ENCODE measurements at regions not wholly inside any gene's neighbourhood (a gene's known extent, or its start where the extent isn't known, plus 50 kb on each side); places are given as distances from the start of the nearest gene placed in this dataset.

DNA sequence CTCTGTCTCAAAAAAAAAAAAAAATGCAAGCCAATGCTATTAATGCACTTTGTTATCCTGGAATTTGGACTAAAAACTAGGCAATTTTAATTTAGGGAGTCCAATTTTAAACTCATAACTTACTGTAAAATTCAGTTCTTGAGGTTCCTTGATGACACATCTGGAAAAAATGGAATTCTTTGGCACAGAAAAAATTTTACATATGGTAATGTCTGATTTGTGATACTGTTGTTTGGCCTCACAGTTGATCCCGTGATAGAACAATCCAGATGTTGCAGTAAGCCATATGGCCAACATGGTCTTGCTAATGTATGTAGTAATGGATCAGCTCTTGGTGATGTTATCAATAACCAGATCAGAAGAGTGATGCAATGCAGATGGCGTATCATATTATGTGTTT is 1089.8 kb downstream of the FLRT2 start:
- TF ChIP-seq, protein P1, sequence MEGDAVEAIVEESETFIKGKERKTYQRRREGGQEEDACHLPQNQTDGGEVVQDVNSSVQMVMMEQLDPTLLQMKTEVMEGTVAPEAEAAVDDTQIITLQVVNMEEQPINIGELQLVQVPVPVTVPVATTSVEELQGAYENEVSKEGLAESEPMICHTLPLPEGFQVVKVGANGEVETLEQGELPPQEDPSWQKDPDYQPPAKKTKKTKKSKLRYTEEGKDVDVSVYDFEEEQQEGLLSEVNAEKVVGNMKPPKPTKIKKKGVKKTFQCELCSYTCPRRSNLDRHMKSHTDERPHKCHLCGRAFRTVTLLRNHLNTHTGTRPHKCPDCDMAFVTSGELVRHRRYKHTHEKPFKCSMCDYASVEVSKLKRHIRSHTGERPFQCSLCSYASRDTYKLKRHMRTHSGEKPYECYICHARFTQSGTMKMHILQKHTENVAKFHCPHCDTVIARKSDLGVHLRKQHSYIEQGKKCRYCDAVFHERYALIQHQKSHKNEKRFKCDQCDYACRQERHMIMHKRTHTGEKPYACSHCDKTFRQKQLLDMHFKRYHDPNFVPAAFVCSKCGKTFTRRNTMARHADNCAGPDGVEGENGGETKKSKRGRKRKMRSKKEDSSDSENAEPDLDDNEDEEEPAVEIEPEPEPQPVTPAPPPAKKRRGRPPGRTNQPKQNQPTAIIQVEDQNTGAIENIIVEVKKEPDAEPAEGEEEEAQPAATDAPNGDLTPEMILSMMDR (IDR thresholded peaks at IDR 0.05; ENCODE audit: insufficient read depth, low read depth, low read length, missing control alignments), result no peak
- H3K4me3 ChIP-seq (ENCODE audit: low read depth, low read length), result no peak overlapping the region
- DNase-seq (ENCODE audit: low read depth), result no peak

DNA sequence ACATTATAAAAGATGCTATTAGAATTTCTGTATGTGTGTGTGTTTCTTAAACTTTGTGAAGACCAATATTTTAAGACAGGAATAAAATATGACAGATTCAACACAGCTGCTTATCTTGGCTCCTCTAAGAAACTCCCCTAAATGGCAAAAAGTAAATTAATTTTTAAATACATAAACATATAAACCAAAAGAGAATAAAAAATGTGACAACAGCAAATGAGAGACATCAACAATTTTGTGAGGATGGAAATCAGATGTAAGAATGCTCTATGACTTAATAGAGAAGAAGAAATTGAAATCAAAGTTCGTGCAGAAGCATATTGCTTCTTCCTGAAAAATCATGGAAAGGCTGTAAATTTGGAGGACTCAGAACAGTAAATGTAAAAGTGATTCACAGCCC is 1083.8 kb downstream of the FLRT2 start:
- TF ChIP-seq, protein P1 (IDR thresholded peaks at IDR 0.05; ENCODE audit: insufficient read depth, low read depth, low read length, missing control alignments), result no peak
- DNase-seq (ENCODE audit: low read depth), result no peak
- no peak overlapping the region for H3K4me3 ChIP-seq (ENCODE audit: low read depth, low read length)

DNA sequence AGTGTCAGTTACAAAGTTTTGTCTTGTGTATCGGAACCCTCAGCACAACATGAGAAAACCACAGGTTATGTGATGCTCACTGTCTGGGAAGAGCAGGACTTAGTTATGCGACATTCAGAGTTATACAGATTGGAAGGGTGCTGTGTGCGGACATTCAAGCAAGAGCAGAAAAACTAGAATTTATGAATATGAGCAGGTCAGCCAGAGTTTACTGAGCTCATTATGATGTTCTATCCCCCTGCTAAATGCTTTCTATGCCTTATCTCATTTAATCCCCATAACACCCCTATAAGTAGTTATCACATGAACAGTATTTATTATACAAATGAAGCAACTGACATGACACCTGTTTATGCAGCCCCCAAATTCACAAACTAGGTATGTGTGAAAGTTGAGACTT is 1083.2 kb downstream of the FLRT2 start:
- DNase-seq (ENCODE audit: low read depth), result no peak
- H3K4me3 ChIP-seq (ENCODE audit: low read depth, low read length), result no peak overlapping the region
- TF ChIP-seq, protein P1 (IDR thresholded peaks at IDR 0.05; ENCODE audit: insufficient read depth, low read depth, low read length, missing control alignments), result no peak

DNA sequence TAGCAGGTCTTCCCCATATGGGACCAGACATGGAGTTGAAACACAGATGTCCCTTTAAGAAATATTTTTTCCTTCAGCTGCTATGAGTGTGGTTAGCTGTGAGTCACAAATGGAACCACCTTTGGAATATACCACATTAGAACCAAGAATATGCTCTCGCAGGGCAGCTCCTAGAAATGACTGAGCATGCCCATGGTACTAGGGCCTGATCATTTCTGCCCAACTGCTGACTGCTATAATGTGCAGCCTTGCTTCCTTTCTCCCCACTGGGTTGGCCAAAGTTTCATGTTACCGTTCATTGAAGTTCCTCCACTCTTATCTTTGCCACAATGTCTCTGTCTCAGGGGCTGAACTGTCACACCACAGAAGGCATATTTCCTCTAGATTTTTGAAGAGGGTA is 1074.6 kb downstream of the FLRT2 start:
- TF ChIP-seq, protein P1 (IDR thresholded peaks at IDR 0.05; ENCODE audit: insufficient read depth, low read depth, low read length, missing control alignments), result no peak
- no peak for DNase-seq (ENCODE audit: low read depth)
- H3K4me3 ChIP-seq (ENCODE audit: low read depth, low read length), result no peak overlapping the region

DNA sequence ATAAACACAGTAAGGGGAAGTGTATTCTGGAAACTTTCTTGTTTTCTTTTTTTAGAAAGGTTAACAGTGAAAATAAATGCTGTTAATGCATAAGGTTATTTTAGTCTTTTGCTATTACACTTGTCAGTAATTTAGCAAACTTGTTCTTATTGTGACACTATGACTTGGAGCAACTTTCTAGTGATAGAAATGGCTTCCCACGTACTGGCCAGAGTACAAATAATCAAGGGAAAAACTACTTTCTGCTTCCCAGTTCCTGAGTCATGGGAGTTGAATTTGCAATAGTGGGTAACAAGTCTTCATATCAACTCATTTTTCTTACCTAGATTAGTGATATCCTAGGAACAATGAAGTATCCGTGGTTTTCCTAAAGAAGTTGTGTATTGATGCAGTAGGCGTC is 1072.3 kb downstream of the FLRT2 start:
- H3K4me3 ChIP-seq (ENCODE audit: low read depth, low read length), result no peak overlapping the region
- TF ChIP-seq, protein P1 (IDR thresholded peaks at IDR 0.05; ENCODE audit: insufficient read depth, low read depth, low read length, missing control alignments), result no peak
- DNase-seq (ENCODE audit: low read depth), result no peak

DNA sequence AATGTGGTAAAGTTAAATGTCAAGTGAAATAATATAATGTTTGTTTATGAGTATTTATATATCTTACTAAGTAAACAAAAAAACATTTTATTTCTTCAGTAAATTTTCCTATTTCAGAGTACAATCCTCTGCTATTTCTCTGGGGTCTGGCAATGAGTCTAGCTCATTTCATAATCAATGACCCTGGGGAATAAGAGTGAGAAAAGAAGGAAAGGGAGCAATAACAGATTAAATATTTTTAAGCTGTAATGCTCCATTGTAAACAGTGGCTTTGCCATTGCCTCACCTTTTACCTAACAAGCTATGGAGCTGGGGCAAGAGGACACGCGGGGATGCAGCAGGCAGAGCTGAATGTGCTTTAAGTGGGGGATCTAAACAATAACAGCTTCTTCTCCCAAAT is 1071.9 kb downstream of the FLRT2 start:
- TF ChIP-seq, protein P1 (IDR thresholded peaks at IDR 0.05; ENCODE audit: insufficient read depth, low read depth, low read length, missing control alignments), result no peak
- H3K4me3 ChIP-seq (ENCODE audit: low read depth, low read length), result no peak overlapping the region
- no peak for DNase-seq (ENCODE audit: low read depth)

DNA sequence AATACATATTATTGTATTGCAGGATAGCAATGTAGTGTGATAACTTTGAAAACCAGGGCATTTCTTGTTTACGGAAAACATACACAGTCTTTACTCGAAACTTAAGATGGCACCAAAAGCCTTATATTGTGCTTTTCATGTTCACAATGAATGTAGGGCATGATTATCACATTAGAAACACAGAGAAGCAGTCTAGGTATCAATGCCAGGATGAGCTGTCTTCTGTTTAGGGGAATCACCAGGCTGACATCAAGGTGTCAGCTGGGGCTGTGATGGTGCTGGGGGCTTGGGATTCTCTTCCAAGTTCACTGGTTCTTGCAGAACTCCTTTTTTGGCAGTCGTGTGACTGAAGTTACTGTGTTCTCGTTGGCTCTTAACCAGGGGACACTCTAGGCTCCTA is 1067.3 kb downstream of the FLRT2 start:
- TF ChIP-seq, protein P1 (IDR thresholded peaks at IDR 0.05; ENCODE audit: insufficient read depth, low read depth, low read length, missing control alignments), result no peak
- no peak for DNase-seq (ENCODE audit: low read depth)
- H3K4me3 ChIP-seq (ENCODE audit: low read depth, low read length), result no peak overlapping the region

All from GM12865 (cell line).